ENCODE measurements at regions not wholly inside any gene's neighbourhood (a gene's known extent, or its start where the extent isn't known, plus 50 kb on each side); places are given as distances from the start of the nearest gene placed in this dataset.

- Histone ChIP-seq H3K36me3 (no peaks in the 10 kb centered on the region), H3K4me2 (no peak overlapping the region)
- TF ChIP-seq Cebpa-rat (IDR thresholded peaks at IDR 0.05) = no peak
These were observed 57.6 kb upstream of the IFNLR1 start for GRCh38 chr1:24244519-24245268.

GRCh38 chr1:24237750-24238395, 50.8 kb upstream of the IFNLR1 start:
- no peaks in the 10 kb centered on the region; a peak in 1 of 22 replicates for H3K9me3 ChIP-seq (replicated peaks in 1 of 11)
- no peak overlapping the region for H3K27ac ChIP-seq
- no peak overlapping the region for H3K9ac ChIP-seq
- no peak overlapping the region for H3K4me2 ChIP-seq
- H3K27me3 ChIP-seq = no peaks in the 10 kb centered on the region
- no peaks in the 10 kb centered on the region for H4K20me1 ChIP-seq
- no peak for TF ChIP-seq Cebpa-rat (IDR thresholded peaks at IDR 0.05)
- H3K36me3 ChIP-seq = no peaks in the 10 kb centered on the region
- no peak overlapping the region for H3K4me3 ChIP-seq
- H3K4me1 ChIP-seq = no peaks in the 10 kb centered on the region

More at GRCh38 chr1:24244519-24245268, 57.6 kb upstream of the IFNLR1 start:
- no peaks in the 10 kb centered on the region for H3K27me3 ChIP-seq
- no peak overlapping the region for H3K4me3 ChIP-seq
- H3K27ac ChIP-seq = no peak overlapping the region
- H3K9me3 ChIP-seq (replicated peaks in 1 of 11) = no peaks in the 10 kb centered on the region; a peak in 1 of 22 replicates
- no peaks in the 10 kb centered on the region for H4K20me1 ChIP-seq
- H3K4me1 ChIP-seq = peaks cover 0 to 14% (median 6%) of the 10 kb centered on the region in 10 experiments; a peak in 12 of 20 replicates
- no peak overlapping the region for H3K9ac ChIP-seq

- Histone ChIP-seq H4K20me1 (no peaks in the 10 kb centered on the region), H3K4me1 (no peaks in the 10 kb centered on the region), H3K27me3 (no peaks in the 10 kb centered on the region), H3K4me3 (no peak overlapping the region), H3K27ac (no peak overlapping the region), H3K9ac (no peak overlapping the region), H3K4me2 (no peak overlapping the region), H3K9me3 (replicated peaks in 1 of 11) (no peaks in the 10 kb centered on the region; a peak in 1 of 22 replicates), H3K36me3 (no peaks in the 10 kb centered on the region)
- TF ChIP-seq Cebpa-rat (IDR thresholded peaks at IDR 0.05) = no peak
These were observed 49.8 kb upstream of the IFNLR1 start for GRCh38 chr1:24236789-24237371.
